SU-DHL-6 (cell line): ENCODE measurements at regions not wholly inside any gene's neighbourhood (a gene's known extent, or its start where the extent isn't known, plus 50 kb on each side); places are given as distances from the start of the nearest gene placed in this dataset.

Source experiments
- CTCF ChIP-seq: fragments of 200-600 bp; sonication (generic); IDR thresholded peaks from one replicate; pipeline ENCODE4 v1.5.1; 2017; ENCODE audit warnings: antibody characterized with exemption, mild to moderate bottlenecking, low read length, moderate library complexity; ENCODE audit not compliant: insufficient read depth, poor library complexity, severe bottlenecking
- EZH2phosphoT487 ChIP-seq: fragments of 200-600 bp; sonication (generic), shearing (Covaris generic); conservative IDR thresholded peaks from 2 replicates; pipeline ENCODE4 v1.6.1; 2018; ENCODE audit warnings: mild to moderate bottlenecking, antibody characterized with exemption, low read length, moderate library complexity, mixed read lengths

GRCh38 chr1:184840596-184840995 is 85.9 kb upstream of the EDEM3 start:
- TF ChIP-seq CTCF, result no peak
- no peak for TF ChIP-seq EZH2phosphoT487
